ENCODE measurements at regions not wholly inside any gene's neighbourhood (a gene's known extent, or its start where the extent isn't known, plus 50 kb on each side); places are given as distances from the start of the nearest gene placed in this dataset.

DNA sequence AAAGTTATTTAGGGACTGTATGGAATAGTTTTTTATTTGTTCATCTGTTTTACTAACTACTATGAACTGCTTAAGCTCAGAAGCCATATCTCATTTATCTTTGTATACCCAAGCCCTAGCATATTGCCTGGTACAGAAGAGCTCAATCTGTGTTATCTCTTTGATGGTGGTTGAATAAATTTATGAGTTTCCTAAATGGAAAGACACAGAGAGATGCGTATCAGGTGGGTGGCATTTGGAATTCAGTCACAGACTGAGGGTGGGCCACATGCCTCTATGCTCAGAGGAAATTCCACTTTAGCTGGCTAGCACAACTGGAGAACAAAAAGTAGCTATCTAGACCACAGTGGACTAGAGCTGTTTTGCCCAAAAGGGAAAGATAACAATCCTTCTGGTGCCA is 145.5 kb downstream of the SLC6A15 start:
- ATAC-seq (ENCODE audit: low read depth) = no peak
- no peak overlapping the region for H3K27ac Mint-ChIP-seq
- no peaks in the 10 kb centered on the region for H4K20me1 ChIP-seq (ENCODE audit: control insufficient read depth, insufficient read depth, low read length, poor library complexity, severe bottlenecking)
- H3K9ac ChIP-seq (ENCODE audit: low read length) = no peak overlapping the region
- TF ChIP-seq CTCF (IDR thresholded peaks at IDR 0.05) = no peak
- no peak for TF ChIP-seq EZH2 (IDR thresholded peaks at IDR 0.05; ENCODE audit: borderline replicate concordance, insufficient read depth, low read depth, low read length, poor library complexity, severe bottlenecking)
- H3K79me2 ChIP-seq (ENCODE audit: control insufficient read depth, insufficient read depth, low read length) = no peaks in the 10 kb centered on the region
- no peak overlapping the region for H3K4me2 ChIP-seq (replicated peaks; ENCODE audit: low read depth, low read length, poor library complexity, severe bottlenecking)
- H3K4me1 Mint-ChIP-seq = no peaks in the 10 kb centered on the region
- no peak overlapping the region for H3K4me3 Mint-ChIP-seq
- no peaks in the 10 kb centered on the region for H3K9me3 Mint-ChIP-seq (ENCODE audit: insufficient read depth)
- H3K4me3 ChIP-seq (ENCODE audit: control extremely low read depth in 1 of 5, extremely low read depth in 1 of 5, insufficient read depth in 1 of 5, low read depth in 2 of 5, low read length in 4 of 5) = no peak overlapping the region
- CTCF ChIA-PET = no interaction called here
- H3K27me3 ChIP-seq (replicated peaks in 1 of 4; ENCODE audit: control extremely low read depth in 1 of 4, control insufficient read depth in 3 of 4, insufficient read depth in 4 of 4, low read length in 3 of 4) = no peaks in the 10 kb centered on the region
- no peak overlapping the region for H3K27ac ChIP-seq (ENCODE audit: low read length in 2 of 2)
- 90% methylated on average over 1 of the region's 1 CpG for WGBS (ENCODE audit: insufficient coverage)
- H3K36me3 ChIP-seq (replicated peaks in 1 of 2; ENCODE audit: control extremely low read depth in 1 of 2, control insufficient read depth in 1 of 2, extremely low read depth in 1 of 2, insufficient read depth in 2 of 2, low read length in 1 of 2) = no peaks in the 10 kb centered on the region
- H3K9me3 ChIP-seq (ENCODE audit: control extremely low read depth in 1 of 3, control insufficient read depth in 2 of 3, insufficient read depth in 1 of 3, low read length in 2 of 3) = no peaks in the 10 kb centered on the region
- H3K27me3 Mint-ChIP-seq = no peaks in the 10 kb centered on the region
- H3K4me1 ChIP-seq (ENCODE audit: control insufficient read depth in 2 of 2, insufficient read depth in 2 of 2, low read length in 2 of 2) = no peaks in the 10 kb centered on the region
- intact Hi-C loops (cut with micrococcal nuclease) = no loop called here
- no peak for DNase-seq
- POLR2A ChIA-PET = no interaction called here
- no peak overlapping the region for H2AFZ ChIP-seq (ENCODE audit: insufficient read depth, low read depth, low read length, poor library complexity, severe bottlenecking)

DNA sequence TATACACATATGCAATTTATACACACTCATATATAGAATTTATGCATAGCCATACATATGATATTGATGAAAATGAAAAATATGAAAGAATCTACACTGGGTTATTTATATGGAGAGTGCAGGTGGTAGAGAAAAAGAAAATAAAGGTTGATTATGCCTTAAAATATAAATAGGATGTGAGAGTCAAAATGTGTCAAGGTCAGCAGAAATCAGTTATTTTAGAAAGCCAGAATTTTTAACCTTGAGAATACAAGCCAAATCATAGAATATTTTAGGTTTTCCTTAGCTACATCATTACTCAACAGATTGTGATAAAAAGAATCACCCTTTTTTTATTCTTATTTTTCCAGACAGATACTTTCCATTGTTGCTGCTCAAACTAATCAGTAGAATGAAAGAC is 146.2 kb downstream of the SLC6A15 start:
- no peaks in the 10 kb centered on the region for H3K4me1 Mint-ChIP-seq
- Histone ChIP-seq H4K20me1 (ENCODE audit: control insufficient read depth, insufficient read depth, low read length, poor library complexity, severe bottlenecking) (no peaks in the 10 kb centered on the region), H3K27ac (ENCODE audit: low read length in 2 of 2) (no peak overlapping the region), H3K9ac (ENCODE audit: low read length) (no peak overlapping the region), H3K36me3 (replicated peaks in 1 of 2; ENCODE audit: control extremely low read depth in 1 of 2, control insufficient read depth in 1 of 2, extremely low read depth in 1 of 2, insufficient read depth in 2 of 2, low read length in 1 of 2) (no peaks in the 10 kb centered on the region), H3K9me3 (ENCODE audit: control extremely low read depth in 1 of 3, control insufficient read depth in 2 of 3, insufficient read depth in 1 of 3, low read length in 2 of 3) (no peaks in the 10 kb centered on the region), H3K27me3 (replicated peaks in 1 of 4; ENCODE audit: control extremely low read depth in 1 of 4, control insufficient read depth in 3 of 4, insufficient read depth in 4 of 4, low read length in 3 of 4) (no peaks in the 10 kb centered on the region), H2AFZ (ENCODE audit: insufficient read depth, low read depth, low read length, poor library complexity, severe bottlenecking) (no peak overlapping the region), H3K4me3 (ENCODE audit: control extremely low read depth in 1 of 5, extremely low read depth in 1 of 5, insufficient read depth in 1 of 5, low read depth in 2 of 5, low read length in 4 of 5) (no peak overlapping the region), H3K4me1 (ENCODE audit: control insufficient read depth in 2 of 2, insufficient read depth in 2 of 2, low read length in 2 of 2) (no peaks in the 10 kb centered on the region), H3K4me2 (replicated peaks; ENCODE audit: low read depth, low read length, poor library complexity, severe bottlenecking) (no peak overlapping the region), H3K79me2 (ENCODE audit: control insufficient read depth, insufficient read depth, low read length) (no peaks in the 10 kb centered on the region)
- no peak overlapping the region for H3K4me3 Mint-ChIP-seq
- intact Hi-C loops (cut with micrococcal nuclease) = no loop called here
- CTCF ChIA-PET = no interaction called here
- ATAC-seq (ENCODE audit: low read depth) (no peak), DNase-seq (no peak)
- no peaks in the 10 kb centered on the region for H3K27me3 Mint-ChIP-seq
- no peak overlapping the region for H3K27ac Mint-ChIP-seq
- TF ChIP-seq CTCF (IDR thresholded peaks at IDR 0.05) (no peak), EZH2 (IDR thresholded peaks at IDR 0.05; ENCODE audit: borderline replicate concordance, insufficient read depth, low read depth, low read length, poor library complexity, severe bottlenecking) (no peak)
- no peaks in the 10 kb centered on the region for H3K9me3 Mint-ChIP-seq (ENCODE audit: insufficient read depth)
- POLR2A ChIA-PET = no interaction called here

Measured in B cell (primary cell).